ENCODE measurements at regions not wholly inside any gene's neighbourhood (a gene's known extent, or its start where the extent isn't known, plus 50 kb on each side); places are given as distances from the start of the nearest gene placed in this dataset.
A peak's percentile ranks its signal among the peaks of the same experiment; 100 is the strongest.

- H3K27ac Mint-ChIP-seq = no peak overlapping the region
- no peaks in the 10 kb centered on the region for H3K36me3 Mint-ChIP-seq
- peaks cover 9% of the 10 kb centered on the region for H3K27me3 Mint-ChIP-seq
These were observed 323.9 kb upstream of the ID2 start for GRCh38 chr2:8357738-8358518.

GRCh38 chr2:8361930-8362329 lies 319.9 kb upstream of the ID2 start:
- ATAC-seq = no peak
- Mint-ChIP-seq H3K9me3 (no peaks in the 10 kb centered on the region), H3K4me3 (no peak overlapping the region), H3K36me3 (no peaks in the 10 kb centered on the region), H3K27me3 (peaks cover 22% of the 10 kb centered on the region), H3K27ac (no peak overlapping the region), H3K4me1 (no peaks in the 10 kb centered on the region)

More at GRCh38 chr2:8357738-8358518, 323.9 kb upstream of the ID2 start:
- Mint-ChIP-seq H3K9me3 (no peaks in the 10 kb centered on the region), H3K4me3 (no peak overlapping the region), H3K4me1 (no peaks in the 10 kb centered on the region)
- no peak for ATAC-seq

GRCh38 chr2:8363161-8363560 lies 318.7 kb upstream of the ID2 start:
- H3K36me3 Mint-ChIP-seq = no peaks in the 10 kb centered on the region
- H3K4me1 Mint-ChIP-seq = peaks cover under 1% of the 10 kb centered on the region
- no peaks in the 10 kb centered on the region for H3K9me3 Mint-ChIP-seq
- peaks cover 24% of the 10 kb centered on the region for H3K27me3 Mint-ChIP-seq
- no peak overlapping the region for H3K27ac Mint-ChIP-seq
- ATAC-seq = no peak
- no peak overlapping the region for H3K4me3 Mint-ChIP-seq

GRCh38 chr2:8364668-8365067 lies 317.2 kb upstream of the ID2 start:
- H3K9me3 Mint-ChIP-seq = no peaks in the 10 kb centered on the region
- H3K27me3 Mint-ChIP-seq = peaks cover 35% of the 10 kb centered on the region

GRCh38 chr2:8365331-8365910 lies 316.4 kb upstream of the ID2 start:
- Mint-ChIP-seq H3K9me3 (no peaks in the 10 kb centered on the region), H3K27me3 (peaks cover 42% of the 10 kb centered on the region), H3K27ac (no peak overlapping the region), H3K4me3 (no peak overlapping the region), H3K36me3 (no peaks in the 10 kb centered on the region), H3K4me1 (peaks cover 7% of the 10 kb centered on the region)
- ATAC-seq = no peak

More at GRCh38 chr2:8364668-8365067, 317.2 kb upstream of the ID2 start:
- Mint-ChIP-seq H3K4me1 (peaks cover 7% of the 10 kb centered on the region), H3K36me3 (no peaks in the 10 kb centered on the region), H3K27ac (no peak overlapping the region), H3K4me3 (no peak overlapping the region)
- no peak for ATAC-seq

GRCh38 chr2:8367833-8368232 lies 314.0 kb upstream of the ID2 start:
- no peak for ATAC-seq
- no peaks in the 10 kb centered on the region for H3K9me3 Mint-ChIP-seq
- H3K27ac Mint-ChIP-seq = no peak overlapping the region
- H3K36me3 Mint-ChIP-seq = no peaks in the 10 kb centered on the region
- H3K27me3 Mint-ChIP-seq = peaks cover 60% of the 10 kb centered on the region
- no peak overlapping the region for H3K4me3 Mint-ChIP-seq
- H3K4me1 Mint-ChIP-seq = peaks cover 7% of the 10 kb centered on the region

GRCh38 chr2:8368463-8368862 lies 313.4 kb upstream of the ID2 start:
- ATAC-seq = peak; percentile 34
- H3K4me1 Mint-ChIP-seq = peaks cover 7% of the 10 kb centered on the region
- H3K27me3 Mint-ChIP-seq = peaks cover 60% of the 10 kb centered on the region
- H3K36me3 Mint-ChIP-seq = no peaks in the 10 kb centered on the region
- H3K27ac Mint-ChIP-seq = no peak overlapping the region
- H3K9me3 Mint-ChIP-seq = peaks cover 4% of the 10 kb centered on the region
- H3K4me3 Mint-ChIP-seq = no peak overlapping the region

- Mint-ChIP-seq H3K9me3 (peaks cover 5% of the 10 kb centered on the region), H3K27me3 (peaks cover 59% of the 10 kb centered on the region), H3K27ac (no peak overlapping the region), H3K36me3 (no peaks in the 10 kb centered on the region), H3K4me3 (no peak overlapping the region), H3K4me1 (peaks cover 7% of the 10 kb centered on the region)
- no peak for ATAC-seq
These were observed 312.3 kb upstream of the ID2 start for GRCh38 chr2:8369522-8369921.

GRCh38 chr2:8370258-8370802 lies 311.5 kb upstream of the ID2 start:
- H3K27ac Mint-ChIP-seq = no peak overlapping the region
- peaks cover 59% of the 10 kb centered on the region for H3K27me3 Mint-ChIP-seq
- peak; percentile 6 for ATAC-seq
- peaks cover 7% of the 10 kb centered on the region for H3K4me1 Mint-ChIP-seq
- H3K9me3 Mint-ChIP-seq = peaks cover 5% of the 10 kb centered on the region
- H3K4me3 Mint-ChIP-seq = no peak overlapping the region
- no peaks in the 10 kb centered on the region for H3K36me3 Mint-ChIP-seq

GRCh38 chr2:8371653-8372052 lies 310.2 kb upstream of the ID2 start:
- Mint-ChIP-seq H3K27ac (no peak overlapping the region), H3K4me1 (peaks cover 7% of the 10 kb centered on the region), H3K27me3 (peaks cover 49% of the 10 kb centered on the region), H3K4me3 (no peak overlapping the region), H3K36me3 (no peaks in the 10 kb centered on the region), H3K9me3 (peaks cover 5% of the 10 kb centered on the region)
- ATAC-seq = no peak

- Mint-ChIP-seq H3K4me1 (peaks cover 21% of the 10 kb centered on the region), H3K36me3 (no peaks in the 10 kb centered on the region), H3K4me3 (no peak overlapping the region), H3K9me3 (peaks cover 5% of the 10 kb centered on the region), H3K27ac (no peak overlapping the region), H3K27me3 (peaks cover 61% of the 10 kb centered on the region)
- ATAC-seq = no peak
These were observed 307.1 kb upstream of the ID2 start for GRCh38 chr2:8374782-8375181.

- Mint-ChIP-seq H3K27ac (no peak overlapping the region), H3K4me3 (no peak overlapping the region), H3K27me3 (peaks cover 47% of the 10 kb centered on the region), H3K36me3 (no peaks in the 10 kb centered on the region), H3K4me1 (peaks cover 27% of the 10 kb centered on the region), H3K9me3 (peaks cover 5% of the 10 kb centered on the region)
- ATAC-seq = no peak
These were observed 305.0 kb upstream of the ID2 start for GRCh38 chr2:8376603-8377410.

- Mint-ChIP-seq H3K4me3 (no peak overlapping the region), H3K27ac (no peak overlapping the region)
- ATAC-seq = peak; percentile 76
These were observed 303.6 kb upstream of the ID2 start for GRCh38 chr2:8378016-8378810.

GRCh38 chr2:8379128-8379527 lies 302.7 kb upstream of the ID2 start:
- Mint-ChIP-seq H3K36me3 (no peaks in the 10 kb centered on the region), H3K27ac (no peak overlapping the region), H3K27me3 (peaks cover 31% of the 10 kb centered on the region), H3K9me3 (no peaks in the 10 kb centered on the region), H3K4me3 (no peak overlapping the region), H3K4me1 (peaks cover 29% of the 10 kb centered on the region)
- ATAC-seq = no peak

More at GRCh38 chr2:8378016-8378810, 303.6 kb upstream of the ID2 start:
- Mint-ChIP-seq H3K27me3 (peaks cover 37% of the 10 kb centered on the region), H3K9me3 (peaks cover 3% of the 10 kb centered on the region), H3K4me1 (peaks cover 27% of the 10 kb centered on the region), H3K36me3 (no peaks in the 10 kb centered on the region)
